ENCODE measurements at regions not wholly inside any gene's neighbourhood (a gene's known extent, or its start where the extent isn't known, plus 50 kb on each side); places are given as distances from the start of the nearest gene placed in this dataset.

- TF ChIP-seq ZNF609 (CRISPR knock-in tag; IDR thresholded peaks at IDR 0.05; ENCODE audit: borderline replicate concordance) = no peak
- TF ChIP-seq MEIS2 (IDR thresholded peaks at IDR 0.05; ENCODE audit: partially characterized antibody) = peak; percentile 79
- no peak for TF ChIP-seq ZNF41 (CRISPR knock-in tag; conservative IDR thresholded peaks at IDR 0.05)
- peak; percentile 68; the same call in 1 of the 2 replicates for TF ChIP-seq ESRRA (IDR thresholded peaks at IDR 0.05; ENCODE audit: borderline replicate concordance, low read depth)
- TF ChIP-seq CBFA2T2 (conservative IDR thresholded peaks at IDR 0.05) = peak; percentile 95
- 0 out of 2 replicates have a peak, but pooled peaks have one; percentile 12 for TF ChIP-seq TCF15 (CRISPR knock-in tag; IDR thresholded peaks at IDR 0.05)
- TF ChIP-seq HINFP (tag; conservative IDR thresholded peaks at IDR 0.05; ENCODE audit: low read depth) = peak; percentile 61; the same call in 1 of the 2 replicates
- no peak for TF ChIP-seq ZNF174 (CRISPR knock-in tag; IDR thresholded peaks at IDR 0.05)
- peak; percentile 92 for TF ChIP-seq RNF2 (IDR thresholded peaks at IDR 0.05)
- TF ChIP-seq ZBTB2 (IDR thresholded peaks at IDR 0.05) = 0 out of 2 replicates have a peak, but pooled peaks have one; percentile 36
- TF ChIP-seq ZNF197 (CRISPR knock-in tag; IDR thresholded peaks at IDR 0.05; ENCODE audit: low read depth) = peak; percentile 62; the same call in 1 of the 2 replicates
- TF ChIP-seq GATAD2A (IDR thresholded peaks at IDR 0.05) = 0 out of 2 replicates have a peak, but pooled peaks have one; percentile 18
- TF ChIP-seq ETV1 (tag; conservative IDR thresholded peaks at IDR 0.05; ENCODE audit: low read depth) = peak; percentile 45
- TF ChIP-seq BRD9 (IDR thresholded peaks at IDR 0.05; ENCODE audit: low read depth, partially characterized antibody) = no peak
- peak in 1 of 2 experiments; percentile 87; a peak in 1 of 4 replicates for TF ChIP-seq ZMIZ1 (IDR thresholded peaks at IDR 0.05; ENCODE audit: low read depth in 2 of 2, low read length in 2 of 2)
- TF ChIP-seq STAT5A (IDR thresholded peaks at IDR 0.05; ENCODE audit: borderline replicate concordance, low read length) = peak; percentile 86
Observed at GRCh38 chrX:125398959-125399440, 79.3 kb downstream of the TEX13C start (continued).
